GM19372 (cell line): ENCODE measurements at regions not wholly inside any gene's neighbourhood (a gene's known extent, or its start where the extent isn't known, plus 50 kb on each side); places are given as distances from the start of the nearest gene placed in this dataset.

Source experiments
- ATAC-seq: cut with Tn5 transposase; IDR thresholded peaks from one replicate; pipeline ENCODE4 v1.9.1; 2021; ENCODE audit warnings: mild to moderate bottlenecking, low read depth, moderate library complexity; ENCODE audit not compliant: unreplicated experiment

DNA sequence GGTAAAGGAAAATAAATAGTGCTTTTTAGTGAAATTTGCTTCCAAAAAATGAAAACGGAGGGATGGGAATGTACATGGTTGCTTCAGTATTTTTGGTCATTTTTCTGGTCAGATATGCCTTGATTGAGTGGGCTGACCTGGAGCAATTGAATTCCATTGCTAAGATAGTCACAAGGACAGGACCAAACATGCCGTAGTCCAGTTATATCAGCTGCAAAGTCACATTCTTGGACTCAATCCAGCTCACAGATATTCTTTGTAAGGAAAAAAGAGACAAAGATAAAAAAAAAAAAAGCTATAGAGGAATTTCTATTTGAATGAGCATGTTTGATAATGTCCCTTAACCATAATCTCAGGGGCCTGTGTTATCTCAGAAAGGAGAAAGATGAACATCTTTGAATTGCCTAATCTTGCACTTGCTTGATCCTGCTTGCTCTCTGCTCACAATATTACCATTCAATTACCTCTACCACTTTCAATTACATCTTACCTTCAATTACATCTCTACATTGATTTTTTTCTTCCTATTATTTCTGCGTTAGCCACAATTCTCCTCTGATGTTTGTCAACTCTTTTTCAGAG, 75.4 kb upstream of the PACRGL start:
- ATAC-seq: no peak

DNA sequence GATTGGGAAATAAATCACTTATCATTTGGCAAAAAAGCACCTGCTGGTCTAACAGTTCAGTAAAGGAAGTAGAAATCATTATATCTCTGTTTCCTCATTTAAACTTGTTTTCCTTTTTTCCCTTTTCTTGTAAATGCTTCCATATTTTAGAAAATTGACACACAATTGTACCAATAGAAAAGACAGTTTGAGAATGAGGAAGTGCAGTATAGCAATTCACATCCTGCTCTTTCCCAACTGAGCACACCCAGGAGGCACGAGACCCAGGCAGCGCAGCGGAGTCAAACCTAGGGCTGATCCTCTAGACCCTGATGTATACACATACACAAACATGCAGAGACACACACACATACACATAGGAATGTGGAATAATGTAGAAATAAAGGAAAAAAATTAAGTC, 74.8 kb upstream of the PACRGL start:
- no peak for ATAC-seq

DNA sequence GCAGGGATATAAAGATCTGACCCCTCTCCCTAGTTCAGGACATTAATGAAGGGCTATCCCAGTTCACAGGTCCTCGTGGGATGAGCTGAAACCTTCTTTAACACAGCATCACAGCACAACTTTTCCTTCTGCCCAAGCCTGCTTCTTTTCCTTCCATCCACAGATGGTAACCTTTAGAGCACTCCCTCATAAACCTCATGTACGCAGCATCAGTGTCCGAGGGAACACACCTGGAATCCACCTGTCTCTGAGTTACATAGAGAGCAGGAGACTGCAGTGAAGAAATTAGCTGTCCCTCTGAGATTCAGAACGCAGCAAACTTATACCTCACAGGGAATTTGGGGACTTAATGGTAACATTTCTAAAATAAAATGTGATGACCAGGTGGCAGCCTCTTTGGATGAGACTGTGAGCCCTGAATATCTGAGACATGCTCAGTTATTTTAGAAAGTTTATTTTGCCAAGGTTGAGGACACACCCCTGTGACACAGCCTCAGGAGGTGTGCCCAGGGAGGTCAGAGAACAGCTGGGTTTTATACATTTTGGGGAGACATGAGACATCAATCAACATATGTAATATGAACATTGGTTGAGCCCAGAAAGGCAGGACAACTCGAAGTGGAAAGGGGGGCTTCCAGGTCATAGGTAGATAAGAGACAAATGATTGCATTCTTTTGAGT, 73.8 kb upstream of the PACRGL start:
- ATAC-seq: no peak

DNA sequence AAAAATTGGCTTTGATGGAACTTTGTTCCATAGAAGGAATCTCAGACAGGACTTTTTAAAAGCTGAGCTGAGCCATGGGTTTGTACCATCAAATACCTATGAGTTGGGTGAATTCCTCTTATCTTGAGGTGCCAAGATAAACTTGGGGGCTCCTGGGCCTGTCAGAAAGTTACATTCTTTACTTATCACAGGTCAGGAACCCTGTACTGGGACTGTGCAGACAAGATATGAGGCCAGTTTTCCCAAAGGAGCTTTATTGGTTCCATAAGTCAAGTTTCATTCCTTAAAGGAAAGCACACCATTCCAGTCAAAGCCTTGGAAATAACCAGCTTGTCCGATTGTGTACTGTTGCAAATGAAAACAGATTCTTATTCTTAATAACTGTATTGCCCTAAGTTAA, 72.4 kb upstream of the PACRGL start:
- no peak for ATAC-seq

DNA sequence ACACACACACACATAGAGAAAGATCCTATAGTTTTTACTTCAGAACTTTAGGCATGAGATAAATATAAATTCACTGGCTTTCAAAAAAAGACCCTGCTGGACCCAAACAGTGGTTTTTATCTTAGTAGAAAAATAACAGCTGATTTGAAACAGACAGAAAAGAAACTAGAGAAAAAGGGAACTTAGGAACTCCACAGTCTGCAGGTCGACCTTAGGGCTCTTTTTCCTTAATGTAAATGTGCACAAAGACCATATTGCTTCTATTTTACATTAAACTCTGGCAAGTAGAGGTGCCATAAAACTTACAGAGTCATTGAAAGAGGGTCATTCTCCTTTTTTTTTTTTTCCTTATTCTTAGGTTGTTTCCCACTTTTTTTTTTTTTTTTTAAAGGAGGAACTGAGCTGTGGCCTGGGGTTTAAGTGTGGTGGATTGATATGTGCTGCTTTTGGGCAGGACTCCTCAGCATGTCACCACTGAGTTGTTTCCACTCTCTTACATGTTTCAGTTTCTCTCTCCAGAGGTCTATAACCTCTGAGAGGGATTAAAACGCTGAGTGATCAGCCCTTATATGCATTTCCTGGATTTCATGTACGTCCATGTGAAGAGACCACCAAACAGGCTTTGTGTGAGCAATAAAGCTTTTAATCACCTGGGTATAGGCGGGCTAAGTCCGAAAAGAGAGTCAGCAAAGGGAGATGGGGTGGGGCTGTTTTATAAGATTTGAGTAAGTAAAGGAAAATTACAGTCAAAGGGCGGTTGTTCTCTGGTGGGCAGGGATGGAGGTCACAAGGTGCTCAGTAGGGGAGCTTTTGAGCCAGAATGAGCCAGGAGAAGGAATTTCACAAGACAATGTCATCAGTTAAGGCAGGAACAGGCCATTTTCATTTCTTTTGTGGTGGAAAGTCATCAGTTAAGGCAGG, 70.8 kb upstream of the PACRGL start:
- peak; percentile 56 for ATAC-seq

DNA sequence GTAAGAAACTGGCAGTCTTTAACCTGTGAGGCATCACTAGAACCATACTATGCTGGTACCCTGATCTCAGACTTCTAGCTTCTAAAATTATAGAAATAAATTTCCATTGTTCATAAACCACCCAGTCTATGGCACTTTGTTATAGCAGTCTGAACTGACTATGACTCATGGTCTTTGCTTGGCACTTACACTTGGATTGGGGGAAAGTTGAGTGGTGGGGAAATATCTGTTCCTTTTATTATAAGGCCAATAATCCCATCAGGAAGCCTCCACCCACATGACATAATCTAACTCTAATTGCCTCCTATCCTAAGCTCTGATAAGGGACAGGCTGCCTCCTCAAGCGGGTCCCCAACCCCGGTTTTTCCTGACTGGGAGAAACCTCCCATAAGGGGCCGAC, 61.4 kb upstream of the PACRGL start:
- no peak for ATAC-seq

DNA sequence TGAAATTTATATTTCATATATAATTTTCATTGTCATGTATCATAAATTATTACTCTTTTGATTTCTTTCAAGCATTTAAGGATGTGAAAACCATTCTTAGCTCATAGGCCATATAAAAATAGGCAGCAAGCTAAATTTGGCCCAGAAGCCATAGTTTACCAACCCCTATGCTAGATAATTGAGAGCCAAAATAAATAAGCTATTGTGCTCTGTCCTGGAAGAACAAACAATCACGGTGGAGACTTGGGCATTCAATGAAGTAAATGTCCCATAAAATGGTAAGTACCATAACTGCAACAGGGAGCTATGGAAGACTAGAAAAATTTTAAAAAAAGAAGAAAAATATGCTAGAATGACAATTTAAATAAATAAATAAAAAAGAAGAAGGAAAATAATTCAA, 60.9 kb upstream of the PACRGL start:
- no peak for ATAC-seq

DNA sequence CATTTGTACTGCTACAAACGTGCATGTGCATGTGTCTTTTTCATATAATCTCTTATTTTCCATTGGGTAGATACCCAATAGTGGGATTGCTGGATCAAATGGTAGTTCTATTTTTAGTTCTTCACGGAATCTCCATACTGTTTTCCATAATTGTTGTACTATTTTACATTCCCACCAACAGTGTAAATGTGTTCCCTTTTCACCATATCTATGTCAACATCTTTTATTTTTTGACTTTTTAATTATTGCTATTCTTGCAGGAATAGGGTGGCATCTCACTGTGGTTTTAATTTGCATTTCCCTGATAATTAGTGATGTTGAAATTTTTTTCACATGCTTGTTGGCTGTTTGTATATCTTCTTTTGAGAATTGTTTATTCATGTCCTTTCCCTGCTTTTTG, 59.3 kb upstream of the PACRGL start:
- no peak for ATAC-seq

DNA sequence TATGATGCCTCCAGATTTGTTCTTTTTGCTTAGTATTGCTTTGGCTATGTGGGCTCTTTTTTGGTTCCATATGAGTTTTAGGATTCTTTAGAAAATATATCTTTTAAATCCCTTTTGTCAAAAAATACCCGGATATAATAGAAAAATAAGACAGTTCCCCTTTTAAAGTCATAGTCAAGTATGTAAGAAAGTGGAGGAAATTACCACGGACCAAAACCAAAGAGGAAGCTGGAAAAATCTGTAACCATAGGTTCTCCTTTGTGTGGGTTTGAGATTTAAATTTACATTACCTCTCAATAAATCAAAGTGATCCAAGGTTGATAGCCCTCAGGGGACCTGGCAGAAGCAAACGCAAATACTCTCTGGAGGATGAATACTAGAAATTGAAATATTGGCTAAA, 58.3 kb upstream of the PACRGL start:
- ATAC-seq: no peak

DNA sequence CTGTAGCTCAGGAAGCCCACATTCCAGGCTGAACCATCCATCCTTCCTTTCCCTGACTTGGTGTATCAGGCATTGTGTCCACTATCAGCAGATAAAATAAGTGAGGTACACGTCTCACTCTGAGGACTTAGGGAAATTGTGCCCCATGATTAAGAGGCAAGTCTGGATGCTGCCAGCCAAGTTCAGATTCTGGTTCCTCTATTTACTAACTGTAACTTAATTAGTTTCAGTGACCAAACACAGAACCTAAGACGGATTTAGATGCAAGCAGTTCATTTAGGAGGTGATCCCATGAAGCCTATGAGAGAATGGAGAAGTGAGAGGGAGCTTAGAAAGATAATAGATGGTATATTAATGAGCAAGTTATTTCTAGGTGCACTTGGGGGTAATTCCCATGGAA, 56.6 kb upstream of the PACRGL start:
- ATAC-seq: no peak

DNA sequence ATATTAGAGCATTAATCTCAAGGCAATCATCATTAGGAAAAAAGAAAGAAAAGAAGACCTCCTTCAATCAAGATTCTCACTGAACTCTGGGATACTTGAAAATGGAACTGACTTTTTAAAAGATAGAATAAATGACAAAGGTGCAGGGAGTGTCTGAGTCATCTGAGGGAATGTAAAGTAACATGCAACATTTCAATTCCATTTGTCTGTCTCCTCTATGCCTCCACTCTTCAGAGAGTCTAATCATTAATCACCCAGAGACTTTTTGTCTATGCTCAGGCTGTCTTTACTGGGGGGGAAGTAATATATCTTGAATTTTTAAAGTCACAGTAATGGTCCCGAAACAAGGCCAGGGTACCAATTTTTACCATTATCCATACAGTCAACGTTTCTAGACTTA, 55.0 kb upstream of the PACRGL start:
- no peak for ATAC-seq

DNA sequence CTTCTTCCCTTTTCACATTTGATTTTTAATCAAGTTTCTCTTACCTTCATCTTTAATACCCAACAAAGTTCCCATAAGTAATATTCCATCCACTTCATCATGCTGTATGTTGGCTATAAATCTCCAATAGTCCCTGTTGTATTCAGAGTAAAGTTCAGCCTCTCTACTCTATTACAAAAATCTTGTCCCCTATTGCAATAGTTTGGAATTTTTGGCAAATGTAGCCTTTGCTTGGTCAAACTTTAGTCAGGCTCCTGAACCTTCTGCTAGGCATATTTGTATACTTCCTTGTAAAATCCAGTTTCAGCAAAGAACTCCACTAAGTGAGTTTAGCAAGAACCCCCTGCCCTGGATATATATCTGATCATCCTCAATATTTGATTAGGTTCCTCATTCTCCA, 54.0 kb upstream of the PACRGL start:
- ATAC-seq: no peak
